ENCODE measurements at regions not wholly inside any gene's neighbourhood (a gene's known extent, or its start where the extent isn't known, plus 50 kb on each side); places are given as distances from the start of the nearest gene placed in this dataset.

GRCh38 chr3:30185872-30186271, 420.5 kb upstream of the TGFBR2 start:
- no peaks in the 10 kb centered on the region for H3K9me3 Mint-ChIP-seq (ENCODE audit: unreplicated experiment)
- H3K36me3 Mint-ChIP-seq (ENCODE audit: low read depth, unreplicated experiment), result no peaks in the 10 kb centered on the region
- H3K27me3 Mint-ChIP-seq (ENCODE audit: unreplicated experiment), result no peaks in the 10 kb centered on the region
- DNase-seq (ENCODE audit: low spot score), result no peak
- no peak for TF ChIP-seq CTCF (IDR thresholded peaks at IDR 0.05; ENCODE audit: unreplicated experiment)
- H3K27ac Mint-ChIP-seq (ENCODE audit: unreplicated experiment), result no peak overlapping the region
- no peak overlapping the region for H3K4me3 Mint-ChIP-seq (ENCODE audit: unreplicated experiment)
- no peaks in the 10 kb centered on the region for H3K4me1 Mint-ChIP-seq (ENCODE audit: unreplicated experiment)

DNA sequence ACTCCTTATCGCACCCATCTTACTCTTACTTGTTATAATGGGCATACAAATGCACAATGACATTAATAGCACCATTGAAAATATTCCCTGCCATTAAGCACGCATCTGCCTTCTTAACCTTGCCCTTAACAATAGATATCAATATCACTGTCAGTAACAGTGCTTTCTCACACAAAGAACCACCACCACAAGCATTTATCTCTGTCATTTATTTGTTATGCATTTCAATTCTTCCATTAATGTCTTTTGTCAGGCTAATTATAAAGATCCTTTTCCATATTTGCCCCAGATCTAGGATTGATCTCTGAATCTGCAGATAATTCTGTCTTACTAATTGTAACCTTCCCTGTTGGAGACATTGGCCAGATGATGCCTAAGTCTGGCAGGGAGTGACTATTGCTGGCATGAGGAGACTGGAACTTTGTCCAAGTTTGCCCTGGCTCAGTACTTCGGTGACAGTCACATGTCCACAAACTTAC, 419.6 kb upstream of the TGFBR2 start:
- Mint-ChIP-seq H3K9me3 (ENCODE audit: unreplicated experiment) (no peaks in the 10 kb centered on the region), H3K27me3 (ENCODE audit: unreplicated experiment) (no peaks in the 10 kb centered on the region), H3K27ac (ENCODE audit: unreplicated experiment) (no peak overlapping the region), H3K4me3 (ENCODE audit: unreplicated experiment) (no peak overlapping the region), H3K36me3 (ENCODE audit: low read depth, unreplicated experiment) (no peaks in the 10 kb centered on the region), H3K4me1 (ENCODE audit: unreplicated experiment) (no peaks in the 10 kb centered on the region)
- TF ChIP-seq CTCF (IDR thresholded peaks at IDR 0.05; ENCODE audit: unreplicated experiment), result no peak
- no peak for DNase-seq (ENCODE audit: low spot score)

GRCh38 chr3:30187366-30187765, 419.0 kb upstream of the TGFBR2 start:
- H3K4me1 Mint-ChIP-seq (ENCODE audit: unreplicated experiment), result no peaks in the 10 kb centered on the region
- H3K36me3 Mint-ChIP-seq (ENCODE audit: low read depth, unreplicated experiment), result no peaks in the 10 kb centered on the region
- no peaks in the 10 kb centered on the region for H3K27me3 Mint-ChIP-seq (ENCODE audit: unreplicated experiment)
- no peak overlapping the region for H3K4me3 Mint-ChIP-seq (ENCODE audit: unreplicated experiment)
- H3K9me3 Mint-ChIP-seq (ENCODE audit: unreplicated experiment), result no peaks in the 10 kb centered on the region
- TF ChIP-seq CTCF (IDR thresholded peaks at IDR 0.05; ENCODE audit: unreplicated experiment), result no peak
- H3K27ac Mint-ChIP-seq (ENCODE audit: unreplicated experiment), result no peak overlapping the region
- no peak for DNase-seq (ENCODE audit: low spot score)

- Mint-ChIP-seq H3K4me1 (ENCODE audit: unreplicated experiment) (no peaks in the 10 kb centered on the region), H3K27me3 (ENCODE audit: unreplicated experiment) (no peaks in the 10 kb centered on the region), H3K4me3 (ENCODE audit: unreplicated experiment) (no peak overlapping the region), H3K9me3 (ENCODE audit: unreplicated experiment) (no peaks in the 10 kb centered on the region), H3K27ac (ENCODE audit: unreplicated experiment) (no peak overlapping the region), H3K36me3 (ENCODE audit: low read depth, unreplicated experiment) (no peaks in the 10 kb centered on the region)
- no peak for TF ChIP-seq CTCF (IDR thresholded peaks at IDR 0.05; ENCODE audit: unreplicated experiment)
- no peak for DNase-seq (ENCODE audit: low spot score)
These were observed 417.7 kb upstream of the TGFBR2 start for GRCh38 chr3:30188713-30189112.

- TF ChIP-seq CTCF (IDR thresholded peaks at IDR 0.05; ENCODE audit: unreplicated experiment), result no peak
- no peaks in the 10 kb centered on the region for H3K9me3 Mint-ChIP-seq (ENCODE audit: unreplicated experiment)
- H3K4me1 Mint-ChIP-seq (ENCODE audit: unreplicated experiment), result peaks cover 3% of the 10 kb centered on the region
- no peaks in the 10 kb centered on the region for H3K27me3 Mint-ChIP-seq (ENCODE audit: unreplicated experiment)
- no peak for DNase-seq (ENCODE audit: low spot score)
- H3K27ac Mint-ChIP-seq (ENCODE audit: unreplicated experiment), result no peak overlapping the region
- H3K36me3 Mint-ChIP-seq (ENCODE audit: low read depth, unreplicated experiment), result no peaks in the 10 kb centered on the region
- H3K4me3 Mint-ChIP-seq (ENCODE audit: unreplicated experiment), result no peak overlapping the region
These were observed 416.5 kb upstream of the TGFBR2 start for GRCh38 chr3:30189900-30190299.
